Neural crest cell (in vitro differentiated cells): ENCODE measurements at regions not wholly inside any gene's neighbourhood (a gene's known extent, or its start where the extent isn't known, plus 50 kb on each side); places are given as distances from the start of the nearest gene placed in this dataset.

Source experiments
- DNase-seq: peaks from one replicate; pipeline ENCODE4 v3.0.0; 2021; ENCODE audit warnings: low read depth, mixed read lengths, low spot score
- H3K27ac Mint-ChIP-seq: one replicate; pipeline ENCODE4 v1.8.0; 2021; ENCODE audit warnings: mild to moderate bottlenecking, mixed read lengths; ENCODE audit not compliant: unreplicated experiment
- H3K27me3 Mint-ChIP-seq: 2 replicates; pipeline ENCODE4 v1.8.0; 2021; ENCODE audit warnings: low read depth, mild to moderate bottlenecking, mixed read lengths
- H3K36me3 Mint-ChIP-seq: 2 replicates; pipeline ENCODE4 v1.8.0; 2021; ENCODE audit warnings: low read depth, mild to moderate bottlenecking, mixed read lengths
- H3K4me1 Mint-ChIP-seq: 2 replicates; pipeline ENCODE4 v1.8.0; 2021; ENCODE audit warnings: mixed read lengths
- H3K4me3 Mint-ChIP-seq: one replicate; pipeline ENCODE4 v1.8.0; 2021; ENCODE audit warnings: mild to moderate bottlenecking, mixed read lengths
- H3K9me3 Mint-ChIP-seq: 2 replicates; pipeline ENCODE4 v1.8.0; 2021; ENCODE audit warnings: mixed read lengths
- TF ChIP-seq, protein P1 (sequence below): fragments of 200-600 bp; sonication (generic); conservative IDR thresholded peaks from 2 replicates; pipeline ENCODE4 v1.5.0; 2021; ENCODE audit warnings: antibody characterized with exemption, mild to moderate bottlenecking

DNA sequence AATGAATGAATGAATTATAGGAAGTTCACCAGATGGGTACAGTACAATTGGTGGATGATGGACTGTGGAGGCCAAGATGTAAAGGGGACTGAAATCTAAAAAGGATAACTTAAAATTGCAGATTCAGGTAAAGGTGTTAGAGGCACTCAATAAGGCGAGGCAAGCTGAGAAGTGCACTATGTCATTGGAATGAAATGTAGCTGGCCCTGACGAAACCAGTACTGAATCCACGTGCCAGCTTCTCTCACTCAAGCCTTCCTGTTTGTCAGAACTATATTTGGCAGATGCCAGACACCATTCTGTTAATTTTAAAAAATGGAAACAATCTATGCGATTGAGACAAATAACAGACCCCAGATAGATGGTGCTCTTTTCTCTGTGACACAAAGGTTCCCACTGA is 1039.1 kb upstream of the TENM3 start:
- Mint-ChIP-seq H3K4me3 (no peak overlapping the region), H3K27ac (no peak overlapping the region)

DNA sequence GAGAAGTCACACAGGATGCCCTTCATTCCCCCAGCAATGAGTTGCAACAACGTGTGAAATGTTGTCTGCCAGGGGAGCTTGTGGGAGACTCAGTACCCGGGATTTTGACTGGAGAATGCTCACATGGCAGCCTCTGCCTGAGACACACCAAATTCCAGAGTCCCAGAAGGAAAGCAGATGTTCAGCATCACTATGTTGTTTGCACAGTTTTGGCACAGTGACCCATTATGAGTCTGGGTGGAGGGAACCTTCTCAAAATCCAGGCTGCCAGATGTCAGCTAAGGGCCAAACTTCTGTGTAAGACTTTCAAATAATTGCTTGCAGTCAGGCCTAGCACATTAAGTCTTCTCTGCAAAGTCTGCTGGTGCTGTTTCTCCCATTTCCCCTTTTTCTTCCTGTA is 1029.7 kb upstream of the TENM3 start:
- Mint-ChIP-seq H3K27ac (no peak overlapping the region), H3K27me3 (no peaks in the 10 kb centered on the region), H3K4me3 (no peak overlapping the region), H3K36me3 (no peaks in the 10 kb centered on the region), H3K4me1 (no peaks in the 10 kb centered on the region), H3K9me3 (peaks cover 3% of the 10 kb centered on the region)
- no peak for DNase-seq
- TF ChIP-seq, protein P1, sequence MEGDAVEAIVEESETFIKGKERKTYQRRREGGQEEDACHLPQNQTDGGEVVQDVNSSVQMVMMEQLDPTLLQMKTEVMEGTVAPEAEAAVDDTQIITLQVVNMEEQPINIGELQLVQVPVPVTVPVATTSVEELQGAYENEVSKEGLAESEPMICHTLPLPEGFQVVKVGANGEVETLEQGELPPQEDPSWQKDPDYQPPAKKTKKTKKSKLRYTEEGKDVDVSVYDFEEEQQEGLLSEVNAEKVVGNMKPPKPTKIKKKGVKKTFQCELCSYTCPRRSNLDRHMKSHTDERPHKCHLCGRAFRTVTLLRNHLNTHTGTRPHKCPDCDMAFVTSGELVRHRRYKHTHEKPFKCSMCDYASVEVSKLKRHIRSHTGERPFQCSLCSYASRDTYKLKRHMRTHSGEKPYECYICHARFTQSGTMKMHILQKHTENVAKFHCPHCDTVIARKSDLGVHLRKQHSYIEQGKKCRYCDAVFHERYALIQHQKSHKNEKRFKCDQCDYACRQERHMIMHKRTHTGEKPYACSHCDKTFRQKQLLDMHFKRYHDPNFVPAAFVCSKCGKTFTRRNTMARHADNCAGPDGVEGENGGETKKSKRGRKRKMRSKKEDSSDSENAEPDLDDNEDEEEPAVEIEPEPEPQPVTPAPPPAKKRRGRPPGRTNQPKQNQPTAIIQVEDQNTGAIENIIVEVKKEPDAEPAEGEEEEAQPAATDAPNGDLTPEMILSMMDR = no peak

More for the DNA sequence above, 1039.1 kb upstream of the TENM3 start:
- Mint-ChIP-seq H3K9me3 (peaks cover 9% of the 10 kb centered on the region), H3K27me3 (no peaks in the 10 kb centered on the region), H3K36me3 (no peaks in the 10 kb centered on the region), H3K4me1 (peaks cover 47% of the 10 kb centered on the region)
- no peak for DNase-seq
- TF ChIP-seq, protein P1 = no peak

DNA sequence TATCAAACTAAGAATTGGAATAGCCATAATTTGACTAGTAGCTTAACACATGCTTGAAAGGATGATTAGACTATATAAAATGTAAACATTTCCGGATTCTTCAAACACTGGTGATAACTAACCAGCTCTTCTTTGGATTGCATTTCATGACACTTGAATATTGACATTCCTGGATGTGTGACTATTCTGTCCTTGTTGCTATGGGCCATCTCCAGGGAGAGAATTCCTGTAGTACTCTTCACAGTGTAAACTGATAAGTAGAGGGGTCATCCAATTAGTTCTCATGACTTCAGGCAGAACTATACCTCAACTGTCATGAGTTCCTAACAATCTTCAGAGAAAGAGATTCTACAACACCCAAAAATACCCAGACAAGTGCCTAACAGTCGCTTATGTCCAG is 1026.7 kb upstream of the TENM3 start:
- no peaks in the 10 kb centered on the region for H3K36me3 Mint-ChIP-seq
- H3K4me1 Mint-ChIP-seq = no peaks in the 10 kb centered on the region
- no peaks in the 10 kb centered on the region for H3K9me3 Mint-ChIP-seq
- no peak for DNase-seq
- H3K4me3 Mint-ChIP-seq = no peak overlapping the region
- no peak overlapping the region for H3K27ac Mint-ChIP-seq
- TF ChIP-seq, protein P1 = no peak
- no peaks in the 10 kb centered on the region for H3K27me3 Mint-ChIP-seq

DNA sequence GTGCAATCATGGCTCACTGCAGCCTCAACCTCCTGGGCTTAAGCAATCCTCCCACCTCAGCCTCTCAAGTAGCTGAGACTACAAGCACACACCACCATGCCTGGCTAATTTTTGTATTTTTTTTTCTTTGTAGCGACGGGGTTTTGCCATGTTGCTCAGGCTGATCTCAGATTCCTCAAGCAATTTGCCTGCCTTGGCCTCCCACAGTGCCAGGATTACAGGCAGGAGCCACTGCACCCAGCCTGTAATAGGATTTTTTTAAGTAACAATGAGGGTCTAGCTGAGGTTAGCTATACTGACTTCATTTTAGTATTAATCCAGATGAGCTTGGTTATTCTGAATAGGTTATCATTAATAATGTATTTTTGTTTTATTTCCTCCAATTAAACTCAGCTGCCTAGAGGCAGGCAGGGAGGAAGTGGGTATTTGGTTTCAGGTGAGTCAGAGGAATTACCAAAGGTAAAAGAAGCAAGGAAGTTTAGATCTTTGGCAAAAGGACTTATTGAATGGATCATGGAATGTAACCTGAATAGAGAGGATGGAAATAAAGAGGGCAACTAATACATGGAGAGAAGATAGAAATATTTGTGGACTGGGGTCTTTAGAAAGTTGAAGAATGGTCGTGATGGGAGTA is 1023.3 kb upstream of the TENM3 start:
- no peak for DNase-seq
- H3K36me3 Mint-ChIP-seq = no peaks in the 10 kb centered on the region
- no peak overlapping the region for H3K27ac Mint-ChIP-seq
- H3K27me3 Mint-ChIP-seq = no peaks in the 10 kb centered on the region
- peaks cover 3% of the 10 kb centered on the region for H3K4me1 Mint-ChIP-seq
- H3K9me3 Mint-ChIP-seq = no peaks in the 10 kb centered on the region
- TF ChIP-seq, protein P1 = no peak
- H3K4me3 Mint-ChIP-seq = no peak overlapping the region

DNA sequence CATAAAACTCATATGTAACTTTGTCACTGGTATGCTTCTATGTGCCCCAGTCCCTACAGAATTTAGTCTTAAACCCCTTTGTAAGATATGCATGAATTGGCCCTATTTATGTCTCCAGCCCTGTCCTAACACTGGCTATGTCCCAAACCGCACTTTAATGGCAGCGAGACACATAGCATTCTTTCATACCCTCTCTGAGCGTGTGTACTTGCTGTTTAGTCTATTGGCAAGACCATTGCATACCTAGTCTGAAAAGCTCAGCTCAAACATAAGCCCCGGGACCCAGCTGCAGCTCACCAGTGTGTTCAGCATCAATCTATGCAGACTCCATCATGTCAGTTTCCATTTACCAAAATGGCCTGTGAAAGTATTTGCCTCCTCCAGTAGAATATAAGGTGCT is 1018.4 kb upstream of the TENM3 start:
- Mint-ChIP-seq H3K4me1 (peaks cover 25% of the 10 kb centered on the region), H3K36me3 (no peaks in the 10 kb centered on the region), H3K27ac (no peak overlapping the region), H3K4me3 (no peak overlapping the region), H3K9me3 (no peaks in the 10 kb centered on the region), H3K27me3 (no peaks in the 10 kb centered on the region)
- TF ChIP-seq, protein P1 = no peak
- DNase-seq = no peak
